GM12878 (cell line): ENCODE measurements at regions not wholly inside any gene's neighbourhood (a gene's known extent, or its start where the extent isn't known, plus 50 kb on each side); places are given as distances from the start of the nearest gene placed in this dataset.

Source experiments
- ATAC-seq: fragments of 200-7000 bp; cut with Tn5 transposase; 3 replicates; pipeline ENCODE4 v1.9.1; 2020; ENCODE audit warnings: mild to moderate bottlenecking, moderate library complexity
- BruUV-seq: library from RNA; stranded (reverse); fragments of 400-500 nt; replicated peaks from 2 replicates; lab custom pipeline; 2021; lab: Mats Ljungman, UMichigan
- CTCF ChIA-PET: fragments of 300-600 bp; sonication (Branson Sonifier 250); formaldehyde crosslinking; extraction: SDS; loops from one replicate; lab custom pipeline; 2021; ENCODE audit warnings: inconsistent platforms; lab: Yijun Ruan, JAX
- POLR2A ChIA-PET: fragments of 350-600 bp; formaldehyde crosslinking; extraction: SDS; loops from one replicate; lab custom pipeline; 2021; ENCODE audit warnings: inconsistent platforms; lab: Charles Lee
- RAD21 ChIA-PET: fragments of 300-600 bp; sonication (Branson Sonifier 250); formaldehyde crosslinking; loops from one replicate; lab custom pipeline; 2023; ENCODE audit warnings: antibody characterized with exemption; ENCODE audit not compliant: unreplicated experiment; lab: Charles Lee
- SMC1A ChIA-PET: fragments of 300-600 bp; sonication (Branson Sonifier 250); formaldehyde crosslinking; loops from one replicate; lab custom pipeline; 2023; ENCODE audit not compliant: unreplicated experiment, uncharacterized antibody; lab: Charles Lee
- DNase-seq: peaks from one replicate; pipeline ENCODE4 v3.0.0-alpha.2; 2011; ENCODE audit warnings: low read depth, low spot score
- FAIRE-seq: peaks from 3 replicates; lab custom pipeline; 2011; peaks lifted over from hg19 to GRCh38; lab: Jason Lieb, UNC
- H2AFZ ChIP-seq: 2 replicates; pipeline ENCODE4 v1.6.0; 2011; ENCODE audit warnings: low read depth, low read length, control low read depth; ENCODE audit not compliant: control insufficient read depth
- H3K27ac ChIP-seq: 2 replicates; pipeline ENCODE4 v1.5.1; 2011; ENCODE audit warnings: control low read depth; ENCODE audit not compliant: control insufficient read depth, insufficient read depth
- H3K27me3 ChIP-seq, 2 experiments: replicated peaks in 1 of 2; 2 replicates each; pipeline versions ENCODE4 v1.6.0 to v1.6.1; 2011; ENCODE audit warnings: low read length in 1 of 2; ENCODE audit not compliant: control insufficient read depth in 2 of 2, insufficient read depth in 2 of 2
- H3K36me3 ChIP-seq, 2 experiments: 2 replicates each; pipeline ENCODE4 v1.5.1; 2011; ENCODE audit warnings: low read length in 1 of 2; ENCODE audit not compliant: control insufficient read depth in 2 of 2, insufficient read depth in 2 of 2
- H3K4me1 ChIP-seq: 2 replicates; pipeline ENCODE4 v1.6.1; 2011; ENCODE audit warnings: mild to moderate bottlenecking, low read length, moderate library complexity, mixed read lengths; ENCODE audit not compliant: control insufficient read depth, insufficient read depth
- H3K4me2 ChIP-seq: 2 replicates; pipeline ENCODE4 v1.6.0; 2011; ENCODE audit warnings: control low read depth; ENCODE audit not compliant: control insufficient read depth, insufficient read depth
- H3K4me3 ChIP-seq: fragments of 200-600 bp; sonication (generic); 2 replicates; pipeline ENCODE4 v1.5.1; 2016
- H3K79me2 ChIP-seq: 2 replicates; pipeline ENCODE4 v1.6.0; 2011; ENCODE audit warnings: low read length; ENCODE audit not compliant: control insufficient read depth, insufficient read depth
- H3K9ac ChIP-seq: 2 replicates; pipeline ENCODE4 v1.8.0; 2011; ENCODE audit warnings: low read length, control low read depth, mixed read lengths; ENCODE audit not compliant: control insufficient read depth, insufficient read depth
- H3K9me3 ChIP-seq: replicated peaks from 3 replicates; pipeline ENCODE4 v1.5.1; 2011; ENCODE audit warnings: mild to moderate bottlenecking, low read length; ENCODE audit not compliant: control insufficient read depth, insufficient read depth
- H4K20me1 ChIP-seq: 2 replicates; pipeline ENCODE4 v1.6.0; 2011; ENCODE audit not compliant: control insufficient read depth, insufficient read depth
- ASH2L ChIP-seq: fragments of 300-600, 200-600 bp; sonication (generic); IDR thresholded peaks from 2 replicates; pipeline ENCODE4 v1.6.1; 2017; ENCODE audit warnings: low read depth, mild to moderate bottlenecking, borderline replicate concordance
- ATF3 ChIP-seq: IDR thresholded peaks from 2 replicates; pipeline ENCODE4 v1.6.1; 2011; ENCODE audit warnings: low read depth, mild to moderate bottlenecking, low read length, moderate library complexity, borderline replicate concordance; ENCODE audit errors: extremely low read depth
- ATF7 ChIP-seq: fragments of 450-650 bp; IDR thresholded peaks from 2 replicates; pipeline ENCODE4 v1.6.1; 2016; ENCODE audit warnings: low read depth, mild to moderate bottlenecking
- BACH1 ChIP-seq: fragments of 450-650 bp; IDR thresholded peaks from 2 replicates; pipeline ENCODE4 v1.6.1; 2017; ENCODE audit warnings: mild to moderate bottlenecking, borderline replicate concordance
- CEBPZ ChIP-seq: fragments of 150-350 bp; IDR thresholded peaks from 2 replicates; pipeline ENCODE4 v1.6.1; 2016; ENCODE audit warnings: low read depth, low read length
- DPF2 ChIP-seq: fragments of 450-650 bp; IDR thresholded peaks from 2 replicates; pipeline ENCODE4 v1.6.1; 2017; ENCODE audit warnings: mild to moderate bottlenecking
- ESRRA ChIP-seq: IDR thresholded peaks from 2 replicates; pipeline ENCODE4 v1.6.1; 2012; ENCODE audit warnings: mild to moderate bottlenecking, low read length, improper control_type of control experiment
- EZH2 ChIP-seq: IDR thresholded peaks from 2 replicates; pipeline ENCODE4 v1.6.1; 2012; ENCODE audit warnings: low read depth, mild to moderate bottlenecking, control low read depth, inconsistent platforms, low read length, borderline replicate concordance; ENCODE audit not compliant: control insufficient read depth
- FOS ChIP-seq: IDR thresholded peaks from 3 replicates; pipeline ENCODE4 v1.6.1; 2011; ENCODE audit warnings: borderline replicate concordance; ENCODE audit not compliant: insufficient read length; ENCODE audit errors: extremely low read depth
- HDGF ChIP-seq: fragments of 450-650 bp; IDR thresholded peaks from 2 replicates; pipeline ENCODE4 v1.6.1; 2016; ENCODE audit warnings: antibody characterized with exemption
- HSF1 ChIP-seq: fragments of 150-350 bp; IDR thresholded peaks from 2 replicates; pipeline ENCODE4 v1.6.1; 2014; ENCODE audit warnings: mild to moderate bottlenecking, low read depth, low read length
- KLF5 ChIP-seq: fragments of 450-650 bp; IDR thresholded peaks from 2 replicates; pipeline ENCODE4 v1.6.1; 2014; ENCODE audit warnings: mild to moderate bottlenecking; ENCODE audit not compliant: partially characterized antibody
- NFXL1 ChIP-seq: fragments of 450-650 bp; IDR thresholded peaks from 2 replicates; pipeline ENCODE4 v1.6.1; 2017; ENCODE audit warnings: antibody characterized with exemption, mild to moderate bottlenecking, borderline replicate concordance
- RBBP5 ChIP-seq: fragments of 200-600 bp; sonication (generic); conservative IDR thresholded peaks from 2 replicates; pipeline ENCODE4 v1.6.1; 2016
- ZBTB33 ChIP-seq: fragments of 450-650 bp; IDR thresholded peaks from 2 replicates; pipeline ENCODE4 v1.6.1; 2017; ENCODE audit warnings: mild to moderate bottlenecking
- ZNF622 ChIP-seq: fragments of 450-650 bp; IDR thresholded peaks from 2 replicates; pipeline ENCODE4 v1.6.1; 2017; ENCODE audit warnings: mild to moderate bottlenecking, inconsistent platforms
- in situ Hi-C: fragments of 300-500 bp; cut with MboI; formaldehyde crosslinking; loops from 9 replicates; pipeline ENCODE4 v1.14.3; 2018; ENCODE audit warnings: mixed read lengths
- intact Hi-C: fragments of 100-400 bp; cut with micrococcal nuclease; formaldehyde crosslinking; loops from one replicate; pipeline ENCODE4 v1.14.2; 2022; ENCODE audit not compliant: unreplicated experiment

DNA sequence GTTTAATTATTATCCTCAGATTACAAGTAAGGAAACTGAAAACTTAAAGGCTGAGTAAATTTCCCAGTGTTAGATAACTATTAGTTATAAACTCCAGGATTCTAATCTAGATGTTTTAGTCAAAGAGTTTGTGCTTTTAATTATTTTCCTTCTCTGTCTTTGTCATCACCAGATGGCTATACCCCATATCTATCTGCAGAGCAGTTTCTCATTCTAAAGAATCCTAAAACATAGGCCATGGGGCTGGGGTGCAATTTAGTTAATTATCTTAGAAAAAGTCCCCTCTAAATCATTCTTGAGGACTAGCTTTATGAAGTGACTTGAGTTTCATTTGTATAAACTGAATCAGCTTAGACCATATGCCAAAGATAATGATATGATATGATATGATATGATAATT, 556.3 kb upstream of the ANO5 start:
- RAD21 ChIA-PET, result no interaction called here
- no TSS peak for BruUV-seq
- H3K36me3 ChIP-seq, result no peaks in the 10 kb centered on the region
- TF ChIP-seq BACH1 (no peak), HDGF (no peak), ASH2L (no peak), HSF1 (no peak), ZBTB33 (no peak), ZNF622 (no peak), NFXL1 (no peak), ATF3 (no peak), CEBPZ (no peak), ESRRA (no peak), EZH2 (no peak), DPF2 (no peak), ATF7 (no peak), RBBP5 (no peak), FOS (no peak), KLF5 (no peak)
- intact Hi-C loops (no loop called here), in situ Hi-C loops (no loop called here)
- no peaks in the 10 kb centered on the region for H3K79me2 ChIP-seq
- SMC1A ChIA-PET, result interaction anchor here (1.4 kb wide), 1 partner anchor 9 kb away, joined by 5 read pairs; no protein-coding TSS in a partner anchor
- H3K4me2 ChIP-seq, result no peak overlapping the region
- no peaks in the 10 kb centered on the region for H3K9me3 ChIP-seq
- no peaks in the 10 kb centered on the region for H4K20me1 ChIP-seq
- H3K27ac ChIP-seq, result no peak overlapping the region
- FAIRE-seq (no peak), DNase-seq (no peak), ATAC-seq (peak; percentile 52)
- POLR2A ChIA-PET, result no interaction called here
- no peak overlapping the region for H2AFZ ChIP-seq
- no peaks in the 10 kb centered on the region for H3K4me1 ChIP-seq
- H3K4me3 ChIP-seq, result no peak overlapping the region
- no peak overlapping the region for H3K9ac ChIP-seq
- no peaks in the 10 kb centered on the region for H3K27me3 ChIP-seq
- CTCF ChIA-PET, result no interaction called here
